Hepatocyte (in vitro differentiated cells): ENCODE measurements at regions not wholly inside any gene's neighbourhood (a gene's known extent, or its start where the extent isn't known, plus 50 kb on each side); places are given as distances from the start of the nearest gene placed in this dataset.

Source experiments
- EZH2phosphoT487 ChIP-seq: fragments of 200-600 bp; sonication (generic); IDR thresholded peaks from one replicate; pipeline ENCODE4 v1.6.1; 2018; ENCODE audit warnings: antibody characterized with exemption, mild to moderate bottlenecking, low read depth, moderate library complexity; ENCODE audit not compliant: unreplicated experiment, severe bottlenecking
- TF ChIP-seq, protein P1 (sequence below): fragments of 200-600 bp; sonication (generic); IDR thresholded peaks from 2 replicates; pipeline ENCODE4 v1.5.1; 2016; ENCODE audit warnings: antibody characterized with exemption, mild to moderate bottlenecking; ENCODE audit not compliant: poor library complexity

DNA sequence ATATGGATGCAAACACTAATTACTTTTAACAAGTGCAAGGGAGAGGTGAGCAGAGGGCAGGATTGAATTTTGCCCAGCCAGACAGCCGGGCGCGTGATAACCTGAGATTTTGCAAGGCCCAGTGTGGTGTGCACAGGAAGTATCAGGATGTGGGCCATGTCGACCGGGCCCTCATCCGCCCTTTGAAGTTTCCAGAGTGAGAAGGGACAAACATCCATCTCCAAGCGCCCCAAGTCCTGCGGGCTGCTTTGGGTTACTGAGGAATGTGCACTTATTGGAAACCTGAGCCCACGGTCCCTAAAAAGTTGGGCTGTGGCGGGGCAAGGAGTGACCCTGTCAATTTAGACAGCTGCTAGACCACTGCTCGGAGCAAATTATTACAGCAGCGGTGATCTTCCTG lies 272.2 kb upstream of the IRX2 start:
- TF ChIP-seq, protein P1, sequence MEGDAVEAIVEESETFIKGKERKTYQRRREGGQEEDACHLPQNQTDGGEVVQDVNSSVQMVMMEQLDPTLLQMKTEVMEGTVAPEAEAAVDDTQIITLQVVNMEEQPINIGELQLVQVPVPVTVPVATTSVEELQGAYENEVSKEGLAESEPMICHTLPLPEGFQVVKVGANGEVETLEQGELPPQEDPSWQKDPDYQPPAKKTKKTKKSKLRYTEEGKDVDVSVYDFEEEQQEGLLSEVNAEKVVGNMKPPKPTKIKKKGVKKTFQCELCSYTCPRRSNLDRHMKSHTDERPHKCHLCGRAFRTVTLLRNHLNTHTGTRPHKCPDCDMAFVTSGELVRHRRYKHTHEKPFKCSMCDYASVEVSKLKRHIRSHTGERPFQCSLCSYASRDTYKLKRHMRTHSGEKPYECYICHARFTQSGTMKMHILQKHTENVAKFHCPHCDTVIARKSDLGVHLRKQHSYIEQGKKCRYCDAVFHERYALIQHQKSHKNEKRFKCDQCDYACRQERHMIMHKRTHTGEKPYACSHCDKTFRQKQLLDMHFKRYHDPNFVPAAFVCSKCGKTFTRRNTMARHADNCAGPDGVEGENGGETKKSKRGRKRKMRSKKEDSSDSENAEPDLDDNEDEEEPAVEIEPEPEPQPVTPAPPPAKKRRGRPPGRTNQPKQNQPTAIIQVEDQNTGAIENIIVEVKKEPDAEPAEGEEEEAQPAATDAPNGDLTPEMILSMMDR, result no peak
- TF ChIP-seq EZH2phosphoT487, result no peak
